SH-SY5Y (cell line): ENCODE measurements at regions not wholly inside any gene's neighbourhood (a gene's known extent, or its start where the extent isn't known, plus 50 kb on each side); places are given as distances from the start of the nearest gene placed in this dataset.

Source experiments
- GATA2 ChIP-seq: IDR thresholded peaks from 2 replicates; pipeline ENCODE4 v1.6.1; 2011; ENCODE audit warnings: mild to moderate bottlenecking, low read depth, low read length
- GATA3 ChIP-seq: IDR thresholded peaks from 2 replicates; pipeline ENCODE4 v1.6.1; 2011; ENCODE audit warnings: low read depth, mild to moderate bottlenecking, low read length, moderate library complexity

GRCh38 chr4:57973819-57974218, 863.6 kb upstream of the IGFBP7 start:
- TF ChIP-seq GATA3 = no peak
- no peak for TF ChIP-seq GATA2

GRCh38 chr4:57971261-57971660, 861.1 kb upstream of the IGFBP7 start:
- no peak for TF ChIP-seq GATA3
- TF ChIP-seq GATA2 = no peak

- TF ChIP-seq GATA3 (no peak), GATA2 (no peak)
These were observed 857.0 kb upstream of the IGFBP7 start for GRCh38 chr4:57966987-57967760.

GRCh38 chr4:57945298-57945697, 835.1 kb upstream of the IGFBP7 start:
- TF ChIP-seq GATA2 (no peak), GATA3 (no peak)

- TF ChIP-seq GATA3 (no peak), GATA2 (no peak)
These were observed 833.5 kb upstream of the IGFBP7 start for GRCh38 chr4:57943682-57944081.

- TF ChIP-seq GATA3 (no peak), GATA2 (no peak)
These were observed 816.1 kb upstream of the IGFBP7 start for GRCh38 chr4:57926311-57926710.

- TF ChIP-seq GATA3 (no peak), GATA2 (no peak)
These were observed 814.8 kb upstream of the IGFBP7 start for GRCh38 chr4:57924951-57925350.

GRCh38 chr4:57916479-57916878, 806.3 kb upstream of the IGFBP7 start:
- no peak for TF ChIP-seq GATA2
- no peak for TF ChIP-seq GATA3

- no peak for TF ChIP-seq GATA2
- TF ChIP-seq GATA3 = no peak
These were observed 801.0 kb upstream of the IGFBP7 start for GRCh38 chr4:57911203-57911602.

- TF ChIP-seq GATA2 = no peak
- no peak for TF ChIP-seq GATA3
These were observed 800.0 kb upstream of the IGFBP7 start for GRCh38 chr4:57910151-57910550.

- no peak for TF ChIP-seq GATA2
- TF ChIP-seq GATA3 = no peak
These were observed 795.8 kb upstream of the IGFBP7 start for GRCh38 chr4:57905965-57906364.

GRCh38 chr4:57877047-57877458, 766.9 kb upstream of the IGFBP7 start:
- TF ChIP-seq GATA2 = no peak
- TF ChIP-seq GATA3 = no peak

- no peak for TF ChIP-seq GATA2
These were observed 765.7 kb upstream of the IGFBP7 start for GRCh38 chr4:57875829-57876392.

GRCh38 chr4:57866468-57867171, 756.4 kb upstream of the IGFBP7 start:
- TF ChIP-seq GATA2 = no peak
- TF ChIP-seq GATA3 = no peak

- TF ChIP-seq GATA3 (no peak), GATA2 (no peak)
These were observed 755.1 kb upstream of the IGFBP7 start for GRCh38 chr4:57865264-57865663.

GRCh38 chr4:57854748-57855147, 744.6 kb upstream of the IGFBP7 start:
- TF ChIP-seq GATA2 (no peak), GATA3 (no peak)

GRCh38 chr4:57850141-57850540, 740.0 kb upstream of the IGFBP7 start:
- TF ChIP-seq GATA2 (no peak), GATA3 (no peak)
